Esophagus squamous epithelium (tissue), 4 donors: ENCODE measurements at regions not wholly inside any gene's neighbourhood (a gene's known extent, or its start where the extent isn't known, plus 50 kb on each side); places are given as distances from the start of the nearest gene placed in this dataset.

ENCODE experiments used
- CTCF ChIP-seq, 6 experiments: fragments of 450-650 bp in 4 of 6; fragments of 200-600 bp in 2 of 6; sonication (generic) in 2 of 6; IDR thresholded peaks; one replicate each; pipeline ENCODE4 v1.5.1; 2016 to 2019; ENCODE audit warnings: antibody characterized with exemption in 6 of 6, mild to moderate bottlenecking in 4 of 6, moderate library complexity in 4 of 6
- POLR2A ChIP-seq, 4 donors: fragments of 450-650 bp; IDR thresholded peaks; one replicate each; pipeline ENCODE4 v1.6.1; 2017; ENCODE audit warnings: antibody characterized with exemption in 4 of 4, mild to moderate bottlenecking in 4 of 4, moderate library complexity in 3 of 4

DNA sequence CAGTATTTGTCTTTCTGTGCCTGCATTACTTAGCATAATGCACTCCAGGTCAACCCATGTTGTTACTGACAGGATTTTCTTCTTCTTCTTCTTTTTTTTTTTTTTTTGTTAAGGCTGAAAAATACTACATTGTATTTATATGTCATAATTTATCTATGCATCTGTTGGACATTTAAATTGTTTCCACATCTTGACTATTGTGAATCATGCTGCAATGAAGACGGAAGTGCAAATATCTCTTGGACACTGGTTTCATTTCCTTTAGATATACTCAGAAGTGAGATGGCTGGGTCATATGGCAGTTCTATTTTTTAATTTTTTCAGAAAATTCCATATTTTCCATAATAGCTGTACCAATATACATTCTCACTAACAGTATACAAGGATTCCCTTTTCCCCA lies 272.7 kb upstream of the PMFBP1 start:
- no peak for TF ChIP-seq CTCF (IDR thresholded peaks at IDR 0.05)
- TF ChIP-seq POLR2A (IDR thresholded peaks at IDR 0.05): no peak
